IPS-NIHi7 (cell line): ENCODE measurements at regions not wholly inside any gene's neighbourhood (a gene's known extent, or its start where the extent isn't known, plus 50 kb on each side); places are given as distances from the start of the nearest gene placed in this dataset.

Experiments
- DNase-seq: peaks from one replicate; pipeline ENCODE4 v3.0.0; 2012; ENCODE audit warnings: mixed read lengths; ENCODE audit errors: extremely low spot score

DNA sequence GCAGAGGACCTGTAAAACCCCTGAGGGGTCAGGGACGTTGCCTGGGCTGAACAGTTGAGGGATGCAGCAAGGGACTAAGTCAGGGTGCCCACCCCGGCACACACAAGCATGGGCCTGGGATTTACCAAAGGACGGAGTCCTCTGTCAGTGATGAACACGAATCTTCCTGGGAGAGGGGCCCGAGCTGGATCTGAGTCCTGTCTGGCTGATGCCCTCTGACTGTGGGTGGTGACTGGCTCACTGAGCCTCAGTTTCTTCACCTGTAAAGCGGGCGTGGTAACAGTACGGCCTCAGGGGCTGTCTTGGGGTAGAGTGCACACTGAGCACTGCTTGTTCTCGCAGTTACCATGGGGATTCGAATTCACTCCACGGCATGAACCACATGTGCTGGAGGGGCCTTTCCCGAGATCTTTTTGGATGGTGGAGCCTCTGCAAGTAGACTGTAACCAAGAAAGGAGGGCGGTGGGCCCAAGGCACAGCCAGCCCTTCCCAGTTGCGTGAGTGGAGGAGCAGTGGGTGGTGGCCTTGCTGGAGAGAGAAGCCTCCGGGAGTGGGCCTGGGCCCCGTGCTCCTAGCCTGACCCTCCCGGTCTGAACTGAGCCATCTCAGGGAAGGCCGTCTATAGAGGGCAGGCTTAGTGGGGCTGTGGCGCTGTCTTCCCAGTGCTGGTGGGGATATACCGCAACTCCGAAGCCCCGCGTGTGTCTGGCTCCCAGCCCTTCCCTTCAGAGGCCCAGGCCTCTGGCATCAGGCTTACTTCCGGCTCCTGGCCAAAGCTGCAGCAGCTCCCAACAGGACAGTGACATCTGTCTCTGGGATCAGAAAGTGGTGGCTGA lies 130.8 kb upstream of the HS6ST1 start:
- no peak for DNase-seq

DNA sequence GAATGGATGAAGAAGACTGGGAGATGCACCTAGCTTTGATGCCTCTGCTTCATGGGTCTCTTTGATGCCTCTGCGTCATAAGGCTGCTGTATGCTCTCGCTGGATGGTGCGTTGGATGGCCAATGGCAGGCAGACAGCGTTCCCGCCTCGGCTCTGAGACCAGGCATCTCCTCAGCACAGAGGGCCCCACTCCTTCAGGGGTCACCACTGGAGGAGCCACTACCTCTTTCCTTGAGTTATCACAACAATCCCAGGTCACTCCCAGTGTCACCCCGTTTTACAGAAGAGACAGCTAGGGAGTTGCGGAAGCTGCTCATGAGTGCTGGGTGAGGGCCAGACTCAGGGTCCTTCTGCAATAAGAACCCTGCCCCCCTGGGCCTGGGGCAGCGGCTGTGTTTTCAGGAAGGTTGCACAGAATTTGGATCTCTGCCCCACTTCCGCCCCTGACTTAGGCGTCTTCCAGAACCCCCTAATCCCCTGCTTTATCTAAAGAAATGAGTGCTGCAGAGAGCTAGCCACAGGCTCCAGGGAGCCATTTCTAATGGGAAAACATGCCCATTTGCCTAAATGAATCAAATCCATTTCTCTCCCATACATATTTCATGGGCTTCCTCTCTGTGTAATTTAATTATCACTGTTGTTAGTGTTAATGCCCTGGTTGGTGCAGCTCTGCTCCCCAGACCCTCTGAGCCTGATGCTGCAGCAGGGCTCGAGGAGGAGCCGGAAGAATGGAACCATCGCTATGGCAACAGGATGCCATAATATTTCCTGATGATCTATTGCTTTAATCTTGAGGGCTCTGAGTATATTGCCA lies 131.8 kb upstream of the HS6ST1 start:
- DNase-seq = no peak

DNA sequence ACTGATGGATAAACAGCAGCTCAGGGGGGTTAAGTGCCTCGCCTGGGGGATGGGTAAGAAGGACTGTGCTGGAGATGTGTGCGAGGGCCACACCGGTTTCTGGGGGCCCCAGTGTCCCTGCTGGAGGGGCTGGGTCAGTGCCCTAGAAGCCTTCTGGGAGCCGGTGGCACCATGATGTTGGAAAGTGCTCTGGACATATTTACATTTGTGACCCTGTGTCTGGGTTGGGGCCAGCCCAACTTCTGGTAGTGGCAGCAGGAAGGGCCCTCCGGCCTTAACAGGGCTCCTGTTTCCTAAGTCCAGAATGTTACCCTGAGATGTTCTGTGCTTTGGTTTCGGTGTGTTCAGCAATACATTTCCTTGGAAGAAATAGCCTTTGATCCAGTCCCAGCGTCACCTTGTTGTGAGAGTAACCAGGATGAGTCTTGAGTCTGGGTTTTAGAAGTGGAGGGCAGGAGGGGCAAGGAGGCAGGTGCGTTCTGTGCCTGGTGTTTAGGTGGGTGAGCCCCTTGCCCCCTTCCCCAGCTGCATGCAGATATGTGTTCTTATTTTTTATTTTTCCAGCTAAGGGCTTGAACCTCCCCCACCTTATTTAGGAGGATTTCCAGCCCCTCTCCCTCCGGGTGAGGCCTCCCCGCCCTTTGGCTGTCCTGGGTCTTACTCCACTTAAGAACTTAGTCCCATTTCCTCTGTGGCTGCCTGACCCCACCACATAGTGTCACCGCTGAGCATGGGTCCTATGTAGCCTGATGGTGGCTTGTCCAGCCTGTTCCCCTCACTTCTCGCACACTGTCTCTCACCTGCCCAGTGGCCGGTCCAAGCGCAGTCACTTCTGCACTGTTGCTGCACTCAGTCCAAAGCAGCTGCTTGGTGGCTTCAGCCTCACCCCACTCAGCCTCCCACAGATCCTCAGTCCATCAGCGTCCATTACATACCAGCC lies 132.7 kb upstream of the HS6ST1 start:
- no peak for DNase-seq

DNA sequence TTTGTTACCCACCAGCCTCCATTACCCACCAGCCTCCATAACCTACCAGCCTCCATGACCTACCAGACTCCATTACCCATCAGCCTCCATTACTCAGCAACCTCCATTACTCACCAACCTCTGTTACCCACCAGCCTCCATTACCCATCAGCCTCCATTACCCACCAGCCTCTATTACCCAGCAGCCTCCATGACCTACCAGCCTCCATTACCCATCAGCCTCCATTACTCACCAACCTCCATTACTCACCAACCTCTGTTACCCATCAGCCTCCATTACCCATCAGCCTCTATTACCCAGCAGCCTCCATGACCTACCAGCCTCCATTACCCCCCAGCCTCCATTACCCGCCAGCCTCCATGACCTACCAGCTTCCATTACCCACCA lies 133.3 kb upstream of the HS6ST1 start:
- no peak for DNase-seq

DNA sequence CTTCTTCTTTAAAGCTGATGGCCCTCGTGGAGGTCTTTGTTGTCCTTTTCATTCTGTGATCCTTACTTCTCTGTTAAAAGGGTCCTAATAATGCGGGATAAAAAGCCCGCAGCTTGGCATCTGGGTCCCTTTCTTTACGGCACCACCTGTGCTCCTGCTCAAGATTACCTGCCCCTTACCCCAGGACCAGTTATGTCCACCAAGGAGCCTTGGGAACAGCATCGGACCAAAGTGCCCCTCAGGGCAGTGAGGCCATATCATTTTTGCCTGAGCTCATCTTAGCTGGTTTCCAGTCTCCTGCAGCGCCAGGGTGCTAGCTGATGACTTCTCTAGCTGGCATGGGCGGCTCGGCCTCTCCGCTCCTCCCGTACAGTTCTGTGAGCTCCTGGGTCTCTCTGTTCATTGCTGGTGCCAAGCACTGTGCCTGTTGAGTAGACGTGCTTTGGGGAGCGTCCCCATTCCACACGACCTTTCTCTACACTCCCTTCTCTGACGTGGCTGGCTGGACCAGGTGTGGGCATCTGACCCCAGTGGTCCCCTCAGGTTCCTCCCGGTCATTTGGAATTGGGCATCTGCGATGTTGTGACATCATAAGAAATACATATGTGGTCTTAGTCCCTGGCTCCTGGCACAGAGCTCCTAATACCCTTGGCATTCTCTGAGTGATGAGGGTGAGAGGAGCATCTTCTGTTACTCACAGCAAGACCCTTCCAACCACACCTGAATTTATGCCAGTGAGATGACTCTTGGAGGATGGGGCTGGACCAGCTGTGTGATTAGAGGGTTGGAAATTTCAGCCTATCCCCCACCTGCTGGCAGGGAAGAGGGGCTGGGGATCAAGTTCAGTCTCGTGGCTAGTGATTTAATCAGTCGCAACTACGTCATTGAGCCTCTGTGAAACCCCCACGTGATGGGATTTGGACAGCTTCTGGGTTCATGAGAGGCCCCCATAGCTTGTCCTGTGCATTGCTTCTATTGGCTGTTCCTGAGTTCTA lies 134.2 kb upstream of the HS6ST1 start:
- DNase-seq = no peak

DNA sequence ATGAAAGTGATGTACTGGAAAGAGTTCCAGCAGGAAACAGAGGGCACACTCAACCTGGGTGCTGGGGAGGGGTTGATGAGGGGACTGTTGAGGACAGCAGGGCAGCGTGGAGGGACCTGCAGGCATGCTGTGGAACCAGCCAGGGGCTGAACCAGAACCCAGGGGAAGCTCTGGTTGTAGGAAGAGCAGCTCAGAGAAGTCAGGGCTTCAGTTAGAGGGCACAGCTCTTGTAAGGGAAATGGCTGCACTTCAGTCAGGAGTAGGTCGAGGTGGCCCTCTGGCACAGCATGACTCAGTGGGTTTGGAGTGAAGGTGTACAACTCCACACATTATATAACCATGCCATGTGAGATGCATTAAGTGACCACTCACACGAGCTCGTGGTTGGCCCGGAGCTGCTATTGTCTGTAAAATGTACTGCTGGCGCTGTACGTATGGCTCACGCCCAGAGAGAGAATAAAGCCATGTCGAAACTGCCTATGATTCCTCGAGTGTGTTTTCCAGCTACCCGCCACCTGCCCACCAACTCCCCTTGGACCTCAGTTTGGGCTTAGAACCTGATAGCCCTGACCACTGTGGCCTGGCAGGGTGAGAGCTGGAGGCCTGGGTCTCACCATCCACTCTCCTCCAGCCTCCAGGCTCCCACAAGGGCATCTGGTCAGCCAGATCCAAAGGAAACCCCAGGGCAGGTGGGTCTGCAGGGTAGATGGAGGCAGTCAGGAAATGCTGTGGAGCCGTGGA lies 136.5 kb upstream of the HS6ST1 start:
- no peak for DNase-seq

DNA sequence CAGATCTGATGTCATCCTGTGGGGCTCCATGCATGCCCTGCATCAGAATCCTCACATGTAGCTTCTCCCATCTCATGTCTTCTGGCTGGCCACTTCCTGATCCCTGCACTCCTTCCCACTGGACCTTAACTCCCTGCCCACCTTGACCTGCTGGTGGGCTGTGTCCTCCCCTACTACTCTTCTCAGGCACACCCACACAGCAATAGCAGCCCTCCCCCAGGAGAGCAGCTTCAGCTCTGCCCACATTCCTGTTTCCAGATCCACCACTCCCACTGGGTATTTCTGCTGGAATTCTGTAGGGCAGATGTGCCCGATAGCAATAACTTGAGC lies 137.0 kb upstream of the HS6ST1 start:
- DNase-seq = no peak

DNA sequence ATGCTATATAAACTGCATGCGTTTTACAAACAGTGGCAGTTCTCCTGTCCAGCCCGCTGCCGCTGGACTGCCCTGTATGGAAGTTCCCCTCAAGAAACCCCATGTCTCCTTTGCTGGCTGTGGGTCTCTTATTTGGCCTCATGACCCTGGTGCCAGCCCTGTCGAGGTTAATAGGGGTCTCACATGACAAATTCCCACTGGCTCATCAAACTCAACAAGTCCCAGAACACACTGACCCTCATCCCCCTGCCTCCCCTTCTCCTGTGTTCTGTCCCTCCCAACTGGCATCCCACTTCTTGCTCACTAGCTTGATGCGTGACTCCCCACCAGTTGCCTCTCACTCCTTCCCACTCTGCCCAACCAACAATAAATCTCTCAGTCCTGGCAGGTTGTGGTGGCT lies 137.6 kb upstream of the HS6ST1 start:
- DNase-seq = no peak

DNA sequence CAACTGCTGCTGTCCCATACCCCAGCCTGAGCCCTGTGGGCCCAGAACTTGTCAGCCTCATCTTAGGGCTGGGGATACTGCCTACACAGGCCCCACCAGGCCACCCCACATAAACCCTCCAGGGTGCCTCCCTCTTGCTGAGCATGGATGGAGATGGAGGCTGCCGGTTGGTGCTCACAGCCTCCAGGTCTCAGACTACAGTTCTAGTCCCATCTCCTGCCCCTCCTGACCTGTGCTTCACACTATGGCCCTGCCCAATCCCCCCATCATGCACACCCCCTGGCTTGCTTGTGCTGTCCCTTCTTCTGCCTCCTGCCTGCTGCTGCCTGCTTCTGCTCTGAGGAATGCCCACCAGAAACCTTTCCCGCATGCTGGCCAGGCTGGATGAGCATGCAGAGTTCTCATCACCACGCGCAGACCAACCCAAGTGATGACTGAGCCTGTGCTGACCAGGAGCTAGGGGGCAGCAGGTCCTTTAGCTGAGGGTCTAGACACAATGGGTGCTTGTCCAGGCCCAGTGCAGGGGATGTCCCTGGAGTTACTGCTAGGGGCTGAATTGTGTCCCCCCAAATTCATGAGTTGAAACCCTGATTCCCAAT lies 138.4 kb upstream of the HS6ST1 start:
- no peak for DNase-seq

DNA sequence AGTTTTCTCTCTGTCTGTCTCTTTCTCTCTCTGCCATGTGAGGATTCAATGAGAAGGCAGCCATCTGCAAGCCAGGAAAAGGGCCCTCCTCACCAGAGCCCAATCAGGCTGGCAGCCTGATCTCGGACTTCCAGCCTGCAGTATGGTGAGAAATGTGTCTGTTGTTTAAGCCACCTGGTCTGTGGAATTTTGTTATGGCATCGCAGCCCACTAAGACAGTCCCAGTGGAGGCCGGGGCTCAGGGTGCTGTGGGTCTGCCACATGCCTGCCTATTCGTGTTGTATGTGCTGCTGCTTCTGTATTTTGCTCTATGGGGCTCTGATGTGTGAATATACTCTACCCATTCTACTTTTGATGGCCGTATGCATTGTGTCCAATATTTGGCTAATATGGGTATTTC lies 139.0 kb upstream of the HS6ST1 start:
- no peak for DNase-seq

DNA sequence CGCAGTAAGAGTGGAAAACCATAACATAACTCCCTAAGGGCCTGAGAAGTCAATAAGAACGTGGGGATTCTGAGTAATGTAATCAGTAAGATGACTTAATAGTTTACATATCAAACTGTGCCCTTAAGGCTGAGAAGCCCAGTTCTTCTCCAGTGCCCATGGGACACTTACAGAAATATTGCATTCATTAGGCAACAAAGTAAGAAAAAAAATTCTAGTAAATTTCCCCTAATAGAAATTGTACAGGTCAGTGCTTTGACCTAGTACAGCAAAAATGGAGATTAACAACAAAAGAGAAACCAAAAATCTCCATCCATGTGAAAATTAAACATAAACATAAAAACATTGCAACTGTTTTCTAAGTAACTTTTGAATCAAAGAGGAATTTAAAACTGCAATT lies 139.8 kb upstream of the HS6ST1 start:
- DNase-seq = no peak

DNA sequence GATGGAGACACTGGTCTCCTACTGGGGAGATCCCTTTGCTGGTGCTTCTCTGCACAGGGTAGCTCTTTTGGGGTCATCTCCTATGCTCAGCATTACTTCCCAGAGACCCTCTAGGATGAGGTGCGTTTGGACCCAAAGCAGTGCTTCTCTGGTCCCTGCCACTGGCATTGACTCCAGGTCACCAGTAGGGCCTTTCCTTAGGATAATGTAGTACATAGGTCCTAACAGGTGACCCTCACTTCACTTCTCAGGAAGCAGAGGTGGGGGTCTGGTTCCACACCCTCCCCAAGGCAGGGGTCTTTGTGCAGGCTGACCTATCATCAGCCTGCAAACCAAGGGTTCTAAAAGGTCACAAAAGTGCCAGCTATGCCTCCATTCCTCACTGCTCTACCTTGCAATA lies 145.8 kb upstream of the HS6ST1 start:
- DNase-seq = no peak

DNA sequence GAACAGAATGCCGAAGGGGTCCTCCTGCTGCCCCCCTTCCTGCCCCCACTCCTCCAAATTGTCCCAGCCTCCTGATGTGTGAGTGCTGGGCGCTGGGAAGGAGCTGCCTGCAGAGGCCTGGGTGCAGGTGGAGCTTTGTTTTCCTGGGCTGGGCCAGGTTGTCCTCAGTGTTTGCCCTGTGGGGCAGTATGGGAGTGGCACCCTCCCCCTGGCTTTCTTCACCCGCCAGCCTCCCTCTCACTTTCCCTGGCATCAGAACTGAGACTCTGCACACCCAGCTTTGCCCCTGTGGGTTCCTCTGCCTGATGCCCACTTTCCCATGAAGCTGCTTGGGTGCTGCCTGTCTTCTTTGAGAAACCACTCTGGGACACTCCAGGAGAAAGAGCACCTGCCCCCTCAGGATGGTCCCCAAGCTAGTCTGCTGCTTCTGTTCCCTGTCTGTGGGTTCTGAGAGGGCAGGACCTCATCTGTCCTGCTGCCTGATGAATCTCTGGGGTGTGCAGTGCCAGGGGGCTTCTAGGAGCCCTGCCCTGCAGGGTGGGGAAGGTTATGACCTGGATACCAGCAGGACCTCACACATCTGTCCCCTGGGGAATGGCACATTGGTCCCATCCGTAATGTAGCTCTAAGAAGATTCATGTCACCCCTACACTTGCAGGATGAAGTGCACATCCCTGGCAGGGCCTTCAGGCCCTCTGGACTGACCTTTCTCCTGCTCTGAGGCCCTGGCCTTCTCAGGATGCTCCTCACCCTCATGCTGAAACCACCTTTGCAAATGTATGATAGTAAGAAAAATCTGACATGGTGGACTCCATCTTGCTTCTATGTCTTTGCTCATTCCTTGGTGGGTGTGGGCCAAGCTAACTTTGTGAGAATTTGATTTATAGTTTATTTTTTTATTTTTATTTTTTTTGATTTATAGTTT lies 146.8 kb upstream of the HS6ST1 start:
- peak; percentile 3 for DNase-seq

DNA sequence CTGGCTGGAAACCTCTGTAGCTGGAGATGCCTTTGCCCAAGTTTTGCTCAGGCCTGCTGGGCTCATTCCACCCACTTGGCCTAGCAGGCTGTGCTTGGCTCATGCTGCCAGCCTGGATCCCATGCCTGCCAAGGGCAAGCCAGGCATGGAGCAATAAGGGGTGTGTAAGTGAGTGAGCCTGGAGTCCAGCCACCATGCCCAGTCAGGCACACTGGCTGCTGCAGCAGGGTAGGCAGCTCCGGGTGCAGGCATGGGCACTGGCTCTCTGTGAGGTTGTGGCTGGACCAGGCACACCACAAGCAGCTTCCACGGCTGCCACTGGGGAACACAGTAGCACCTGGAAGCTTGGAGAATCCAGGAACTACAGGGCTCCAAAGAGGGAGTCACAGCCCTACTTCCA lies 147.7 kb upstream of the HS6ST1 start:
- DNase-seq = no peak

DNA sequence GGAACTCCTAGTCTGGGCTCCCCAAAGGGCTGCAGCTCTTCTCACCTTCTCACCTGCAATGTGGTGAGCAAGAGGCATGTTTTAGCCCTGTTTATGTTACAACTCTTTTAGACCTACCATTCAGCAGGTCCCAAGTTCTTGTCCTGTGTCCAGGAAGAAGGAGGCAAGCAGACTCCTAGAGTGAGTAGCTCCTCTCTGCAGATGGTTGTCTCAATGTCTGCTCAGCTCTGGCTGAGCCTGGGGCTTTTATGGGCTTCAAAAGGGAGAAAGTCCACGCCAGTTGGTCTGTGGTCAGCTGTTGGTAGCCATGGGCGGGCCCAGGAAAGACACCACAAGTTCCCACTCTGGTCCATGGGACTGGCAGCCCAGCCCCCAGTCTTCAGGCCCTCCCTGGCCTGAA lies 148.1 kb upstream of the HS6ST1 start:
- DNase-seq = no peak

DNA sequence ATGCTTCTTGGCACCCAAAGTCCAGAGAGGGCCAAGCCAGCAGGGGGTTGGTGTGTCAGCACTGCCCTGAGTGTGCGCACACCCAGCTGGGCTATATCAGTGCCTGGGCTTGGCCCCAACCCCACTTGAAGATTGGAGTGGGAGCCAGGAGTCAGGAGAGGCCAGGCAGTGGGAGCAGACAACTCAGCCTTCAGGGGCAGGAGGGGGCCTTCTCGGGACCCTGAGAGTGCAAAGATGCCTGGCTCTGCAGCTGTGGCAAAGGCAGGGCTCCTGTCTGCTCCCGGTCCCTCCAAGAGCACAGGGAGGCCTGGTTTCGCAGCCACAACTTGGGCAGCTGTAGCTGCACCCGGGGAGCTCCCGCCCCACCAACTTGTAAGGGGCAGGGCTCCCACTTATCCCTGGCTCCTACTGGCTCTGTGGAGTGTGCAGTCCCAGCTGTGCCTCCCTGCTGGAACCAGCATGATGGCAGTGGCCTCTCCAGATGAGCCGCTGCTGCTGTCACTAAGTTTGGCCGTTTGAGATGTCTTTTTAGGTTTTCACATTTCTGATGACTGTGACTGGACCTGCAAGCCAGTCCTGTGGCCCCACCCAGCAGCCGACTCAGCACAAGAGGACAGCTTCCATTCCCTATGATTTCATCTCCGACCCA lies 148.8 kb upstream of the HS6ST1 start:
- DNase-seq = peak; percentile 1

DNA sequence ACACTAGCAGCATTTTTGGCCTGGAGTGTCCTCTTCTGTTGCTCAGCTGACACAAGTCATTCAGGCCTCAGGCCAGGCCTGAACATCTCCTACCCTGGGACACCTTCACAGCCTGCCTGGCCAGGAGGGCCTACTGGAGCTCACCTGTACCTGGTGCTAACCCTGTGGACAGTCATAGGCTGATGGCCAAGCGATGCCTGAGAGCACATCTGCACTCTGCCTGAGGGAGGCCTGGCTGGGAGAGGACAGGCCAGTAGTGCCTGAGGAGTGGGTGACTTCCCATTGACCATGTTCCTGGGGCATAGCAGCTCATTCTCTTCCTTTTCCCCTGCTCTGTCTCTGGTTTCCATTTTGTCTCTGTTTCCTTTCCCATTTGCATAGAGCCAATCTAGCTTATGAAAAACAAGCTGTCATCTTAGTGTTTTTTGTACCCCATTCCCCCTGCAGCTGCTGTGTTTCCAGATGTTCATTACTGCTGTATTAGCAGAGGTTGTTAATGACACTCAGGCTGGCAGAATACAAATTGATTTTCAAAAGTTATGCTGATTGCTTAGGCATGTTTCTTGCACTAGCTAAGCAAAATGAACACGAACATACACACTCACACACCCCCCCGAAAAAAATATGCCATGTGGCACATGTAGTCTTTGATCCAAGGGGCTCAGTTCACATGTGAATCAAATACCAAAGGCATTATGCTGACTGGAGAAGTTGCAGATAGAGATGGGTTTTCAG lies 149.7 kb upstream of the HS6ST1 start:
- no peak for DNase-seq

DNA sequence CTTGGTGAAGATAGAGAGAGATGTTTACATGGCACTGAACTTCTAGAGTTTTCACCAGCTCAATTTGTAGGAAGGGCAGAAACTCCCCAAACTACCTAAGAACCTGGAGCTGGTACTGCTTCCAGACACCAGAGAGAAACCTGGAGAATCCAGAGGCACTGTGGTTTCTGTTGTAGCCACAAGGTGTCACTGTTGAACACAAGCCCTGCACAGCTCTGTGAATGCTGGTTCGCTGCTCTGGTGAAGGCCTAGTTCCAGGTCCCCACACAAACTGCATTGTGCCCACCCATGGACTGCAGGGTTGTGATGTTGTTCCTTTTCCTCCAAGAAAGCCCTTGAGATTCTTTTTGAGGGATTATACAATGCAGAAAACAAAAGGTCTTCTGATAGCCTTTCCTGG lies 150.5 kb upstream of the HS6ST1 start:
- DNase-seq = peak; percentile 59
